ENCODE measurements at regions not wholly inside any gene's neighbourhood (a gene's known extent, or its start where the extent isn't known, plus 50 kb on each side); places are given as distances from the start of the nearest gene placed in this dataset.
A peak's percentile ranks its signal among the peaks of the same experiment; 100 is the strongest.

DNA sequence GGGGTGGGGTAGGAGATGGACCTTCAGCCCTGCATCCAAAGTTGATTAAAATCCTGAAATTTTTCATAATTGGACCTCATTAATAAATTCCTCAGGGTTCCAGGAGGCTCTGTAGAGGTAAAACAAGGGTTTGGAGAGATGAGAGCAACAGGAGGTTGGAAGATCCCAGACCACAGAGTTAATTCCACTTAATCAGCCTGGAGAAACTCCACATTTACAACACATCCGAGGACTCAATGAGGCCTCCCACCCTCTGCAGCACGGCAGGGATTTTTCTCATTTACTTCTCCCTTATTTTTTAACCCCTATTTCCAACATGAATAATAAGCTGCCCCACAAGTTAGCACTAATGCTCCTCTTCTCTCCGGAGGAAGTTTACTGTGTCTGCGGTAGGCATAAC lies 165.0 kb upstream of the MAP3K1 start:
- no peak overlapping the region for H3K27ac ChIP-seq
- TF ChIP-seq, protein P1, sequence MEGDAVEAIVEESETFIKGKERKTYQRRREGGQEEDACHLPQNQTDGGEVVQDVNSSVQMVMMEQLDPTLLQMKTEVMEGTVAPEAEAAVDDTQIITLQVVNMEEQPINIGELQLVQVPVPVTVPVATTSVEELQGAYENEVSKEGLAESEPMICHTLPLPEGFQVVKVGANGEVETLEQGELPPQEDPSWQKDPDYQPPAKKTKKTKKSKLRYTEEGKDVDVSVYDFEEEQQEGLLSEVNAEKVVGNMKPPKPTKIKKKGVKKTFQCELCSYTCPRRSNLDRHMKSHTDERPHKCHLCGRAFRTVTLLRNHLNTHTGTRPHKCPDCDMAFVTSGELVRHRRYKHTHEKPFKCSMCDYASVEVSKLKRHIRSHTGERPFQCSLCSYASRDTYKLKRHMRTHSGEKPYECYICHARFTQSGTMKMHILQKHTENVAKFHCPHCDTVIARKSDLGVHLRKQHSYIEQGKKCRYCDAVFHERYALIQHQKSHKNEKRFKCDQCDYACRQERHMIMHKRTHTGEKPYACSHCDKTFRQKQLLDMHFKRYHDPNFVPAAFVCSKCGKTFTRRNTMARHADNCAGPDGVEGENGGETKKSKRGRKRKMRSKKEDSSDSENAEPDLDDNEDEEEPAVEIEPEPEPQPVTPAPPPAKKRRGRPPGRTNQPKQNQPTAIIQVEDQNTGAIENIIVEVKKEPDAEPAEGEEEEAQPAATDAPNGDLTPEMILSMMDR (conservative IDR thresholded peaks at IDR 0.05): no peak

DNA sequence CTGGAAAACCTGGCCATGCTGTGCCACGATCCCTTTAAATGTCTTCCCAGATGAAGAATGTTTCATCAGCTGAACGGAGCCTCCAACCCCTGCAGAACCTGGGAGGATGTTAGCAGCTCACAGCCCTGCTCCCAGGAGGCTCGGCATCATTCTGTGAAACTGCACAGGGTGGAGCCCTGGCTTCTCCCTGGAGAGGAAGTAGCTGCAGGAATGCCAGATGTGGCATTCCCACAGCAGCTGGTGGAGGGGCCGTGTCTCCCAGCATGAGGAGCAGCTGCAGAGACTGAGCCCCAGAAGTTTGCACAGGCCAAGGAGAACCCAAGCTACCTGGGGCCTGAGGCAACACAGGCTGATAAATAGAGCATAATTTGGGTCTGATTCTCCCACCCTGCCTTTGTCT lies 165.8 kb upstream of the MAP3K1 start:
- TF ChIP-seq, protein P1 (conservative IDR thresholded peaks at IDR 0.05): no peak

DNA sequence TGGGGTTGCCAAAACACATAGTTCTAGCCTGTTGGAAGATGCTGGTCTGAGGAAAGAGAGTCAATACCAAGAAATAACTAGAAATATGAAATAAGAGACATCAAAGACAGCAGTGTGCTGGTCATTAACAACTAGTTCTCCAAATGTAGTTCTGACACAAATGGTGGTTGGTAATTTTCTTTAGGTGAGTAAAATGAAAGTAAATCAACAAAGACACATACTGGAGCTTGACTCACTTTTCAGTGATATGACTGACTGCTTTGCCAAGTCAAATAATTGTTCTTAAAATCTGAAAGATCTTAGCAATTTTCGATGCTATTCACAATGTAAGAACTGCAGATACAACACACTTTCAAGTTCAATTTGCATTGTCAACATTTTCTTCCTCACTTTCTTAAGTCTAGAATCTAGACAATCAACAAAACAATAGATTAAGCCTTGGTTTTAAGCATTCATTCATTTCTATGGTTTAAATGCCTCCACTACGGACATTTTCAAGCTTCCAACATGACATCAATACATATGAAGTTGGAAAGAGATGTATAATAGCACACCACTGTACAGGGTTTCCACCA lies 166.8 kb upstream of the MAP3K1 start:
- TF ChIP-seq, protein P1 (conservative IDR thresholded peaks at IDR 0.05): no peak
- H3K27ac ChIP-seq: no peak overlapping the region

More for the DNA sequence above, 165.8 kb upstream of the MAP3K1 start:
- no peak overlapping the region for H3K27ac ChIP-seq

DNA sequence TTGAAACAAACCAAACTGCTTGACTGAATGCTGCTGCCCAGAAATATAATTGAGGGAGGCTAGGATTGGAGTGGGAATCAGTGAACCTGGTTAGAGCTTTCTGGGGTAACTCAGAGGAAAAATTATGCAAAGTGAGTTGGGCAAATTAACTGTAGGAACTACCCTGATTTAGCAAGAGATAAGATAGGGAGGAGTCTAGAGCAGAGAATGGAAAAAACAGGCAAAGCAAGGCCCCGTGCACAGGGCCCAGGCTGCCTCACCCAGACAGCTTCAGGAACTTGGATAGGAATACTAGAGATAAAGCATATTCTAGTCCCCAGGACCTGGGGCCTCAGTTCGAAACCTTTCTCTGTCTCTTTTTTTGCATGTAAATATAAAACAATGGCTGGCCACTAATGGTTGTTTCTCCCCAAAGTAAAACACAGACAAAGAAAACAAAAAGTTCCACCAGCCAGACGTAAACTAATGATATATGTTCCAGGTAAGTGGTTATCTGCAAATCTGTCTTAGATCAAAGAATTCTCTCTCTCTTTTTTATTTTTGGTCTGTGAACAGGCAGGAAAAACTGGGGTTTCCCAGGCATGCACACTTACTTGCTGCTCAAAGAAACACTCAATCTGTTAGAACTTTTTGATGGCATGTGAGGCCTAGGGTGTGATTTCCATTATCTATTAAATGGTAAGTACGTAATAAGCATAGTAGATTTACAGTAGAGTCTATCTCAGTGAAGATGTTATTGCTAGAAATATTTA lies 168.1 kb upstream of the MAP3K1 start:
- no peak overlapping the region for H3K27ac ChIP-seq
- TF ChIP-seq, protein P1 (conservative IDR thresholded peaks at IDR 0.05): no peak

DNA sequence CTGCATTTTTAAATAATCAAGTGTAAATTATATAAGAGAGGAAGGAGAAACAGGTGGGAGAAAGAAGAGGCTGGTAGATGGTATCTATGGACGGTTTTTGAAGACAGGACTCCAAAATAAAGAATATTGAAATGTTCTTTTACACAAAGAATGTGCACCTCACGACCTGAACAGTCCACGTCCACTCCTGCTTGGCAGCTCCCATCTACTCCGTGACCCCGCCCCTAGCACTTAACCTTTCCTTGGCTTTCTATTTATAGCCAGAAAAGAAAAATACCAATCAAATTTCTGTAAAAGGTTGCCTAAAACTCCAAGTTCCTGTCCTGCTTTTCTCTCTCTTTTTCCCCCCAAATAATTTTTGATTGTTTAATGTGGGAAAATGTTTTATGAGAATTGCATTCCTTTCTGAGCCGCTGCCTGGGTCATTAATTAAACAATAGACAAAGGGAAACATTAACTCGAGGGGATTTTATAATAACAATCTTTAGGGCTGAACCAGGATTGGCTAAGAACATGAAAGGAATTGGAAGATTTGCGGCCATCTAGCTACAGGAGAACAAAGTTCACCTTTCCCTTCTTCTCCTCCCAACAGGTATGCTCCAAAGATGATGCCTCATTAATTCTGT lies 173.6 kb upstream of the MAP3K1 start:
- TF ChIP-seq, protein P1 (conservative IDR thresholded peaks at IDR 0.05): no peak
- H3K27ac ChIP-seq: peak overlapping the region; percentile 90

DNA sequence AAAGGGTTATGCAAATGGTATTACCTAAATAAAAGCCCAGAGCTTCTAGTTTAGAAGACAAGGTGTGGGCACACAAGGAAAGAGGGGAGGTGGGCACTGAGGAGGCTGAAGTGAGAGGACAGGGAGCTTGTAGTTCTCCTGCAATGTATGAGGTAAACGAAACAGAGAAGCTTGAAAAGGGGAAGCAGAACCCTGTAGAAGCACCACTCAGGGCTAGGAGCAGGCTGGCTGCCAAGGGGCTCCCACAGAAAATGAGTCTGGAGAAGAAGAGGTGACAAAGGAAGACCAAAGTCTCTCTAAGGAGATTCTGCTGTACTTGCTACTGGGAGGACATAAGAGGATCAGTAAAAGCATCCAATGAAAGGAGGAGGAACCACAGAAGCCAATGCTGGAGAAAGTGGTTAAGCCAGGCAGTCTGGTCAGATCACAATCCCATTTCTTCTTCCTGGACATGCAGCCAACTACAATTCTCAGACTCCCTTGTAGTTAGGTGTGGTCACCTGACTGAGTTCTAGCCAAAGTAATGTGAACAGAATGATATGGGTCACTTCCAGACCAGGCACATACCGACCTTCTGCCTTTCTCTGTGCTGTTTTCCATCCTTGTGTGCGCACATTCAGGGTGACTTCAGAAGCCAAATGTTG lies 174.5 kb upstream of the MAP3K1 start:
- TF ChIP-seq, protein P1 (conservative IDR thresholded peaks at IDR 0.05): no peak
- H3K27ac ChIP-seq: peak overlapping the region; percentile 90

DNA sequence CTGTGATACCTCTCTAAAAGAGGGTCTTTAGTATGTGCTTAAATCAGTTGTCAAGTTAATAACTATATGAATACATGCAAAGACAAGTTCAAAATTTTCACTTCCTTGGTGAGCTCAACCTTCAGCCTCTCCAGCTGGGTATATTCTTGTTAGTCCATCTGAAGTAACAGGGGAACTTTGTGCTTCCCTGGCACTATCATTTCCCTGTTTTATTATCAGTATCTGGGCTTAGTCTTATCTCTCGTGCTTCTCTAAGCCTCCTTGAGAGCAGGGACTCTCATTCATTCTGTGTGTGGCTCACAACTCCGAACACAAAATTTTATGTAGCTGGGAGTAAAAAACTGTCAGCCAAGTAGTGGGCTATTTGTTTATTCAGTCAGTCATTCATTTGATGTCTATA lies 175.9 kb upstream of the MAP3K1 start:
- TF ChIP-seq, protein P1 (conservative IDR thresholded peaks at IDR 0.05): no peak
- H3K27ac ChIP-seq: peak overlapping the region; percentile 90
